WTC11 (cell line): ENCODE measurements at regions not wholly inside any gene's neighbourhood (a gene's known extent, or its start where the extent isn't known, plus 50 kb on each side); places are given as distances from the start of the nearest gene placed in this dataset.

Source experiments
- ATAC-seq: fragments of 200-7000 bp; cut with Tn5 transposase; 2 replicates; pipeline ENCODE4 v1.10.0; 2021; ENCODE audit warnings: mild to moderate bottlenecking, moderate library complexity
- CTCF ChIA-PET: fragments of 300-600 bp; sonication (Branson Sonifier 250); formaldehyde crosslinking; loops from one replicate; lab custom pipeline; 2021; ENCODE audit warnings: antibody characterized with exemption; lab: Charles Lee
- POLR2A ChIA-PET: fragments of 350-600 bp; sonication (Branson Sonifier 250); formaldehyde crosslinking; loops from one replicate; lab custom pipeline; 2021; ENCODE audit warnings: antibody characterized with exemption; lab: Charles Lee
- DNase-seq: peaks from one replicate; pipeline ENCODE4 v3.0.0; 2021; ENCODE audit warnings: low spot score
- H3K27ac Mint-ChIP-seq: 2 replicates; pipeline ENCODE4 v1.8.0; 2021; ENCODE audit warnings: mixed read lengths
- H3K27me3 Mint-ChIP-seq: 2 replicates; pipeline ENCODE4 v1.8.0; 2021; ENCODE audit warnings: low read depth, mild to moderate bottlenecking, moderate library complexity, mixed read lengths
- H3K36me3 Mint-ChIP-seq: 2 replicates; pipeline ENCODE4 v1.8.0; 2021; ENCODE audit warnings: mixed read lengths
- H3K4me1 Mint-ChIP-seq: 2 replicates; pipeline ENCODE4 v1.8.0; 2022; ENCODE audit warnings: mixed read lengths
- H3K4me3 Mint-ChIP-seq: 2 replicates; pipeline ENCODE4 v1.8.0; 2021; ENCODE audit warnings: mild to moderate bottlenecking, moderate library complexity, mixed read lengths
- H3K9me3 Mint-ChIP-seq: 2 replicates; pipeline ENCODE4 v1.8.0; 2021; ENCODE audit warnings: mixed read lengths
- ARID4B ChIP-seq: sonication (generic); formaldehyde crosslinking; IDR thresholded peaks from 2 replicates; pipeline ENCODE4 v1.8.0; 2023; ENCODE audit warnings: missing genetic modification reagents, mild to moderate bottlenecking, borderline replicate concordance
- ATF3 ChIP-seq: sonication (generic); formaldehyde crosslinking; conservative IDR thresholded peaks from 2 replicates; pipeline ENCODE4 v1.8.1; 2022; ENCODE audit warnings: mild to moderate bottlenecking, missing genetic modification reagents
- CREM ChIP-seq: sonication (generic); formaldehyde crosslinking; IDR thresholded peaks from 2 replicates; pipeline ENCODE4 v1.8.1; 2022; ENCODE audit warnings: mild to moderate bottlenecking, missing genetic modification reagents, moderate library complexity
- E2F1 ChIP-seq: sonication (generic); formaldehyde crosslinking; IDR thresholded peaks from 2 replicates; pipeline ENCODE4 v1.8.0; 2022; ENCODE audit warnings: mild to moderate bottlenecking, missing genetic modification reagents
- FOXK1 ChIP-seq: sonication (generic); formaldehyde crosslinking; IDR thresholded peaks from 2 replicates; pipeline ENCODE4 v1.8.0; 2022; ENCODE audit warnings: mild to moderate bottlenecking, moderate library complexity, missing genetic modification reagents
- GRHL2 ChIP-seq: fragments of 250-450 bp; sonication (Bioruptor Pico); IDR thresholded peaks from 2 replicates; pipeline ENCODE4 v1.8.0; 2022; ENCODE audit warnings: mild to moderate bottlenecking, moderate library complexity; ENCODE audit not compliant: insufficient replicate concordance, severe bottlenecking
- MYBL2 ChIP-seq: sonication (generic); formaldehyde crosslinking; IDR thresholded peaks from 2 replicates; pipeline ENCODE4 v1.8.1; 2023; ENCODE audit warnings: mild to moderate bottlenecking, moderate library complexity, missing genetic modification reagents
- NFATC4 ChIP-seq: fragments of 250-450 bp; sonication (Bioruptor Pico); IDR thresholded peaks from 2 replicates; pipeline ENCODE4 v1.9.0; 2021; ENCODE audit warnings: mild to moderate bottlenecking
- NR3C1 ChIP-seq: sonication (generic); formaldehyde crosslinking; conservative IDR thresholded peaks from 2 replicates; pipeline ENCODE4 v1.8.1; 2023; ENCODE audit warnings: low read depth, mild to moderate bottlenecking, missing genetic modification reagents
- OVOL2 ChIP-seq: fragments of 250-450 bp; sonication (Bioruptor Pico); IDR thresholded peaks from 2 replicates; pipeline ENCODE4 v1.9.0; 2021; ENCODE audit warnings: mild to moderate bottlenecking, borderline replicate concordance
- SMAD4 ChIP-seq: sonication (generic); formaldehyde crosslinking; IDR thresholded peaks from 2 replicates; pipeline ENCODE4 v1.8.0; 2022; ENCODE audit warnings: mild to moderate bottlenecking, missing genetic modification reagents
- ZBTB43 ChIP-seq: sonication (generic); formaldehyde crosslinking; IDR thresholded peaks from 2 replicates; pipeline ENCODE4 v1.8.1; 2023; ENCODE audit warnings: mild to moderate bottlenecking, missing genetic modification reagents
- ZMAT4 ChIP-seq: fragments of 250-450 bp; sonication (Bioruptor Pico); IDR thresholded peaks from 2 replicates; pipeline ENCODE4 v1.9.0; 2021; ENCODE audit warnings: mild to moderate bottlenecking
- ZNF138 ChIP-seq: sonication (generic); formaldehyde crosslinking; conservative IDR thresholded peaks from 2 replicates; pipeline ENCODE4 v1.8.1; 2022; ENCODE audit warnings: mild to moderate bottlenecking, moderate library complexity, missing genetic modification reagents
- ZNF317 ChIP-seq: sonication (generic); formaldehyde crosslinking; IDR thresholded peaks from 2 replicates; pipeline ENCODE4 v1.8.1; 2023; ENCODE audit warnings: low read depth, mild to moderate bottlenecking, moderate library complexity, missing genetic modification reagents, borderline replicate concordance
- TF ChIP-seq, protein P1 (sequence below): fragments of 250-450 bp; sonication (Bioruptor Pico); IDR thresholded peaks from 2 replicates; pipeline ENCODE4 v1.8.0; 2021; ENCODE audit warnings: mild to moderate bottlenecking
- TF ChIP-seq, protein P2 (sequence below): fragments of 250-450 bp; sonication (Bioruptor Pico); IDR thresholded peaks from 2 replicates; pipeline ENCODE4 v1.9.0; 2021; ENCODE audit warnings: mild to moderate bottlenecking
- TF ChIP-seq, protein P3 (sequence below): sonication (generic); formaldehyde crosslinking; IDR thresholded peaks from 2 replicates; pipeline ENCODE4 v1.8.1; 2023; ENCODE audit warnings: mild to moderate bottlenecking, missing genetic modification reagents, moderate library complexity

- TF ChIP-seq NR3C1 (CRISPR knock-in tag): no peak
Measured at GRCh38 chr6:149130090-149130489, 187.4 kb upstream of the TAB2 start (continued).

DNA sequence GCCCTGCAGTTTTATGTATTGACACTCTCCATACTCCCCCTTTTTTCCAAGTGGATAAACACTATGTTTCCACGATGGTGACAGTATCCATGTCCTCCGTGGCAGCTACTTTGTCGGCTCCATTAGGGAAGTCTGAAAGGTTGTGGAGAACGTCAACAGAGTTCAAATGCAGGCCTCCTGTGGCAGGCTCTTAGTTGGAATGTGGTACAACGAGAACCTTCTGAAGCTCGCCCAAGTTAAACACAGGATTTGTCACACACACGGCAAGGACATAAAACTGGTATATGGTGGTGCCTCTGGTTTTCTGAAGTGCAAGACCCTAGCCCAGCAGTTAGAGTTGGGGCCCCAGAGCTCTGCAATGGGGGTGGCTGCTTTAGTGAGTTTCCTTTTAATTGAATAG, 187.0 kb upstream of the TAB2 start:
- ATAC-seq: no peak

DNA sequence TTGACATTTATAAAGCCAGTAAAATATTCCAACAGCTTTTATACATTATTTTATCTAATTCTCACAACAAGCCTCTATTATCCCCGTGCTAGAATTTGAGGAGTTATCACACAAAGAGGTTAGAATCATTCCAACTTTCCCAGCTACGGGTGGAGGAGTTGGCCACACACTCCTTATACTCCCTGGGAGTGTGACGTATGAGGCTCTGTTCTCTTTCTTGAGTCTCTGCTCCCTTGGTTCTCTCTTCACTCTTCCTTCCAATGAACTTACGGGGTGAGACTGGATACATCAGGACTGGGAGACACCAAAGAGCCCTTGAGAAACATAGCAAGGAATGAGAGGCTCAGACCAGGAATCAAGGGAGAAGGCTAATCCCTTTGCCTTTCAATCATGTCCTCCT, 185.6 kb upstream of the TAB2 start:
- ChIA-PET POLR2A (no interaction called here), CTCF (no interaction called here)
- Mint-ChIP-seq H3K27ac (no peak overlapping the region), H3K4me1 (no peaks in the 10 kb centered on the region), H3K27me3 (peaks cover 5% of the 10 kb centered on the region; the same call in 1 of the 2 replicates), H3K4me3 (no peak overlapping the region), H3K36me3 (no peaks in the 10 kb centered on the region), H3K9me3 (peaks cover 3% of the 10 kb centered on the region)
- no peak for TF ChIP-seq NFATC4 (CRISPR knock-in tag)
- TF ChIP-seq ZNF138 (CRISPR knock-in tag): no peak
- TF ChIP-seq ARID4B (CRISPR knock-in tag): no peak
- no peak for TF ChIP-seq E2F1 (CRISPR knock-in tag)
- no peak for TF ChIP-seq ZMAT4 (CRISPR knock-in tag)
- no peak for TF ChIP-seq GRHL2
- TF ChIP-seq, protein P1, sequence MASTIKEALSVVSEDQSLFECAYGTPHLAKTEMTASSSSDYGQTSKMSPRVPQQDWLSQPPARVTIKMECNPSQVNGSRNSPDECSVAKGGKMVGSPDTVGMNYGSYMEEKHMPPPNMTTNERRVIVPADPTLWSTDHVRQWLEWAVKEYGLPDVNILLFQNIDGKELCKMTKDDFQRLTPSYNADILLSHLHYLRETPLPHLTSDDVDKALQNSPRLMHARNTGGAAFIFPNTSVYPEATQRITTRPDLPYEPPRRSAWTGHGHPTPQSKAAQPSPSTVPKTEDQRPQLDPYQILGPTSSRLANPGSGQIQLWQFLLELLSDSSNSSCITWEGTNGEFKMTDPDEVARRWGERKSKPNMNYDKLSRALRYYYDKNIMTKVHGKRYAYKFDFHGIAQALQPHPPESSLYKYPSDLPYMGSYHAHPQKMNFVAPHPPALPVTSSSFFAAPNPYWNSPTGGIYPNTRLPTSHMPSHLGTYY (CRISPR knock-in tag): no peak
- TF ChIP-seq FOXK1 (CRISPR knock-in tag): no peak
- TF ChIP-seq CREM: no peak
- no peak for TF ChIP-seq SMAD4
- TF ChIP-seq OVOL2 (CRISPR knock-in tag): no peak
- TF ChIP-seq, protein P2, sequence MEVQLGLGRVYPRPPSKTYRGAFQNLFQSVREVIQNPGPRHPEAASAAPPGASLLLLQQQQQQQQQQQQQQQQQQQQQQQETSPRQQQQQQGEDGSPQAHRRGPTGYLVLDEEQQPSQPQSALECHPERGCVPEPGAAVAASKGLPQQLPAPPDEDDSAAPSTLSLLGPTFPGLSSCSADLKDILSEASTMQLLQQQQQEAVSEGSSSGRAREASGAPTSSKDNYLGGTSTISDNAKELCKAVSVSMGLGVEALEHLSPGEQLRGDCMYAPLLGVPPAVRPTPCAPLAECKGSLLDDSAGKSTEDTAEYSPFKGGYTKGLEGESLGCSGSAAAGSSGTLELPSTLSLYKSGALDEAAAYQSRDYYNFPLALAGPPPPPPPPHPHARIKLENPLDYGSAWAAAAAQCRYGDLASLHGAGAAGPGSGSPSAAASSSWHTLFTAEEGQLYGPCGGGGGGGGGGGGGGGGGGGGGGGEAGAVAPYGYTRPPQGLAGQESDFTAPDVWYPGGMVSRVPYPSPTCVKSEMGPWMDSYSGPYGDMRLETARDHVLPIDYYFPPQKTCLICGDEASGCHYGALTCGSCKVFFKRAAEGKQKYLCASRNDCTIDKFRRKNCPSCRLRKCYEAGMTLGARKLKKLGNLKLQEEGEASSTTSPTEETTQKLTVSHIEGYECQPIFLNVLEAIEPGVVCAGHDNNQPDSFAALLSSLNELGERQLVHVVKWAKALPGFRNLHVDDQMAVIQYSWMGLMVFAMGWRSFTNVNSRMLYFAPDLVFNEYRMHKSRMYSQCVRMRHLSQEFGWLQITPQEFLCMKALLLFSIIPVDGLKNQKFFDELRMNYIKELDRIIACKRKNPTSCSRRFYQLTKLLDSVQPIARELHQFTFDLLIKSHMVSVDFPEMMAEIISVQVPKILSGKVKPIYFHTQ (CRISPR knock-in tag): no peak
- no peak for TF ChIP-seq MYBL2
- no peak for TF ChIP-seq ZBTB43 (CRISPR knock-in tag)
- no peak for TF ChIP-seq ATF3 (CRISPR knock-in tag)
- TF ChIP-seq, protein P3, sequence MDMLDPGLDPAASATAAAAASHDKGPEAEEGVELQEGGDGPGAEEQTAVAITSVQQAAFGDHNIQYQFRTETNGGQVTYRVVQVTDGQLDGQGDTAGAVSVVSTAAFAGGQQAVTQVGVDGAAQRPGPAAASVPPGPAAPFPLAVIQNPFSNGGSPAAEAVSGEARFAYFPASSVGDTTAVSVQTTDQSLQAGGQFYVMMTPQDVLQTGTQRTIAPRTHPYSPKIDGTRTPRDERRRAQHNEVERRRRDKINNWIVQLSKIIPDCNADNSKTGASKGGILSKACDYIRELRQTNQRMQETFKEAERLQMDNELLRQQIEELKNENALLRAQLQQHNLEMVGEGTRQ (CRISPR knock-in tag): no peak
- TF ChIP-seq ZNF317 (CRISPR knock-in tag): no peak
- no peak for DNase-seq
- ATAC-seq: no peak

More for the DNA sequence above, 187.0 kb upstream of the TAB2 start:
- POLR2A ChIA-PET: interaction anchor here (0.7 kb wide), 1 partner anchor 1216 kb away, joined by 5 read pairs; no protein-coding TSS in a partner anchor
- H3K27me3 Mint-ChIP-seq: peaks cover 5% of the 10 kb centered on the region; the same call in 1 of the 2 replicates
- CTCF ChIA-PET: interaction anchor here (1.2 kb wide), 1 partner anchor 571 kb away, joined by 3 read pairs; no protein-coding TSS in a partner anchor
- TF ChIP-seq OVOL2 (CRISPR knock-in tag): no peak
- DNase-seq: no peak
- no peaks in the 10 kb centered on the region for H3K4me1 Mint-ChIP-seq
- H3K27ac Mint-ChIP-seq: no peak overlapping the region
- no peak overlapping the region for H3K4me3 Mint-ChIP-seq
- peaks cover 9% of the 10 kb centered on the region for H3K9me3 Mint-ChIP-seq
- no peaks in the 10 kb centered on the region for H3K36me3 Mint-ChIP-seq
